Testis (tissue), 2 donors: ENCODE measurements at regions not wholly inside any gene's neighbourhood (a gene's known extent, or its start where the extent isn't known, plus 50 kb on each side); places are given as distances from the start of the nearest gene placed in this dataset.
A peak's percentile ranks its signal among the peaks of the same experiment; 100 is the strongest.
"Not testable (repeated sequence)": the region's sequence is repeated elsewhere in the genome, so short reads cannot be mapped to it uniquely, and the experiment has no call there.

ENCODE experiments used
- DNase-seq: peaks from one replicate; pipeline ENCODE4 v3.0.0-alpha.2; 2019
- H3K27ac ChIP-seq, 2 donors: fragments of 200-600 bp; sonication (generic); one replicate each; pipeline ENCODE4 v1.5.1; 2019
- H3K27me3 ChIP-seq: fragments of 200-600 bp; sonication (generic); one replicate; pipeline ENCODE4 v1.5.1; 2019
- H3K36me3 ChIP-seq: fragments of 200-600 bp; sonication (generic); one replicate; pipeline ENCODE4 v1.5.1; 2017; ENCODE audit warnings: low read depth; ENCODE audit errors: missing control alignments
- H3K4me1 ChIP-seq: fragments of 200-600 bp; sonication (generic); one replicate; pipeline ENCODE4 v1.5.1; 2019
- H3K4me3 ChIP-seq, 2 donors: fragments of 200-600 bp; sonication (generic); one replicate each; pipeline ENCODE4 v1.5.1; 2017 to 2019
- H3K9me3 ChIP-seq: fragments of 200-600 bp; sonication (generic); one replicate; pipeline ENCODE4 v1.5.1; 2017
- CTCF ChIP-seq, 3 experiments: fragments of 450-650 bp in 2 of 3; fragments of 200-600 bp in 1 of 3; sonication (generic) in 1 of 3; IDR thresholded peaks; one replicate each; pipeline ENCODE4 v1.5.1; 2016 to 2019; ENCODE audit warnings: antibody characterized with exemption in 3 of 3, mild to moderate bottlenecking in 2 of 3, moderate library complexity in 1 of 3
- POLR2A ChIP-seq: fragments of 450-650 bp; IDR thresholded peaks from one replicate; pipeline ENCODE4 v1.6.1; 2017; ENCODE audit warnings: antibody characterized with exemption, mild to moderate bottlenecking, moderate library complexity
- WGBS, 2 donors: methylation state at CpG; one replicate each; pipeline ENCODE4 v1.1.5; 2018; 5-methylcytosine and 5-hydroxymethylcytosine counted together
- intact Hi-C: fragments of 100-400 bp; cut with DNase I; formaldehyde crosslinking; loops from one replicate; pipeline ENCODE4 v1.15.1; 2023; ENCODE audit warnings: low total_unique reads

- DNase-seq: no peak
- H3K27me3 ChIP-seq: no peaks in the 10 kb centered on the region
- intact Hi-C loops: no loop called here
- H3K4me3 ChIP-seq: no peak overlapping the region
- H3K4me1 ChIP-seq: no peaks in the 10 kb centered on the region
- WGBS, 2 donors: 52 to 54% methylated on average over 4 of the region's 4 CpGs
- no peaks in the 10 kb centered on the region for H3K36me3 ChIP-seq
- no peak for TF ChIP-seq CTCF (IDR thresholded peaks at IDR 0.05)
- TF ChIP-seq POLR2A: no peak
- no peak overlapping the region for H3K27ac ChIP-seq
- H3K9me3 ChIP-seq: no peaks in the 10 kb centered on the region
Observed at GRCh38 chr13:55159765-55160164, 1981.0 kb upstream of the PRR20A start.

- TF ChIP-seq CTCF (IDR thresholded peaks at IDR 0.05): no peak
- TF ChIP-seq POLR2A: no peak
- DNase-seq: no peak
- Histone ChIP-seq H3K27ac (no peak overlapping the region), H3K9me3 (no peaks in the 10 kb centered on the region), H3K27me3 (no peaks in the 10 kb centered on the region), H3K4me3 (no peak overlapping the region), H3K36me3 (no peaks in the 10 kb centered on the region), H3K4me1 (no peaks in the 10 kb centered on the region)
- 48 to 68% methylated on average over 3 of the region's 3 CpGs for WGBS, 2 donors
- intact Hi-C loops: no loop called here
Observed at GRCh38 chr13:55160867-55161266, 1979.9 kb upstream of the PRR20A start.

GRCh38 chr13:55178582-55178981 is 1962.1 kb upstream of the PRR20A start:
- DNase-seq, H3K36me3 ChIP-seq, intact Hi-C loops, H3K27me3 ChIP-seq, H3K4me3 ChIP-seq, H3K9me3 ChIP-seq, H3K27ac ChIP-seq, H3K4me1 ChIP-seq: not testable (repeated sequence)
- 95 to 100% methylated on average over 1 of the region's 1 CpG for WGBS, 2 donors

GRCh38 chr13:55190996-55191395 is 1949.7 kb upstream of the PRR20A start:
- WGBS, 2 donors: 41 to 54% methylated on average over 2 of the region's 2 CpGs
- Histone ChIP-seq H3K4me1 (no peaks in the 10 kb centered on the region), H3K4me3 (no peak overlapping the region), H3K9me3 (no peaks in the 10 kb centered on the region), H3K27me3 (no peaks in the 10 kb centered on the region), H3K36me3 (no peaks in the 10 kb centered on the region), H3K27ac (no peak overlapping the region)
- no peak for DNase-seq
- TF ChIP-seq POLR2A: no peak
- TF ChIP-seq CTCF (IDR thresholded peaks at IDR 0.05): no peak
- intact Hi-C loops: no loop called here

GRCh38 chr13:55199134-55199533 is 1941.6 kb upstream of the PRR20A start:
- no peaks in the 10 kb centered on the region for H3K27me3 ChIP-seq
- no peaks in the 10 kb centered on the region for H3K36me3 ChIP-seq
- TF ChIP-seq CTCF (IDR thresholded peaks at IDR 0.05) (peak in 2 of 3 experiments; percentile 13 to 30), POLR2A (no peak)
- H3K4me3 ChIP-seq: no peak overlapping the region
- no peak overlapping the region for H3K27ac ChIP-seq
- H3K4me1 ChIP-seq: no peaks in the 10 kb centered on the region
- intact Hi-C loops: no loop called here
- H3K9me3 ChIP-seq: no peaks in the 10 kb centered on the region
- peak; percentile 52 for DNase-seq
